ENCODE measurements at regions not wholly inside any gene's neighbourhood (a gene's known extent, or its start where the extent isn't known, plus 50 kb on each side); places are given as distances from the start of the nearest gene placed in this dataset.

DNA sequence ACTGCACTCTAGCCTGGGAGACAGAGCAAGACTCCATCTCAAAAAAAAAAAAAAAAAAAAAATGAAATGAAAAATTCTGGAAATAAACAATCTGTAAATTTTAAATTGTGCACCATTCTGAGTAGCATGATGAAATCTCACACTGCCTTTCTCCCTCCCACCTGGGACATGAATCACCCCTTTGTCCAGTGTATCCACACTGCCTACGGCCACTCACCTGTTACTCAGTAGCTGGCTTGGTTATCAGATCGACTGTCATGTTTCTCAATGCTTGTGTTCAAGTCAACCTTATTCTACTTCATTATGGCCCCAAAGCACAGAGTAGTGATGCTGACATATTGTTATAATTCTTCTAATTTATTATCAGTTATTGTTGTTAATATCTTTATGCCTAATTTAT is 58.7 kb upstream of the MTHFD1L start:
- no peaks in the 10 kb centered on the region for H3K27me3 ChIP-seq
- H2AFZ ChIP-seq = no peak overlapping the region
- DNase-seq (ENCODE audit: low spot score) = no peak
- TF ChIP-seq, protein P1, sequence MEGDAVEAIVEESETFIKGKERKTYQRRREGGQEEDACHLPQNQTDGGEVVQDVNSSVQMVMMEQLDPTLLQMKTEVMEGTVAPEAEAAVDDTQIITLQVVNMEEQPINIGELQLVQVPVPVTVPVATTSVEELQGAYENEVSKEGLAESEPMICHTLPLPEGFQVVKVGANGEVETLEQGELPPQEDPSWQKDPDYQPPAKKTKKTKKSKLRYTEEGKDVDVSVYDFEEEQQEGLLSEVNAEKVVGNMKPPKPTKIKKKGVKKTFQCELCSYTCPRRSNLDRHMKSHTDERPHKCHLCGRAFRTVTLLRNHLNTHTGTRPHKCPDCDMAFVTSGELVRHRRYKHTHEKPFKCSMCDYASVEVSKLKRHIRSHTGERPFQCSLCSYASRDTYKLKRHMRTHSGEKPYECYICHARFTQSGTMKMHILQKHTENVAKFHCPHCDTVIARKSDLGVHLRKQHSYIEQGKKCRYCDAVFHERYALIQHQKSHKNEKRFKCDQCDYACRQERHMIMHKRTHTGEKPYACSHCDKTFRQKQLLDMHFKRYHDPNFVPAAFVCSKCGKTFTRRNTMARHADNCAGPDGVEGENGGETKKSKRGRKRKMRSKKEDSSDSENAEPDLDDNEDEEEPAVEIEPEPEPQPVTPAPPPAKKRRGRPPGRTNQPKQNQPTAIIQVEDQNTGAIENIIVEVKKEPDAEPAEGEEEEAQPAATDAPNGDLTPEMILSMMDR (IDR thresholded peaks at IDR 0.05; ENCODE audit: poor library complexity) = no peak
- no peak for TF ChIP-seq EZH2phosphoT487 (IDR thresholded peaks at IDR 0.05; ENCODE audit: low read depth, severe bottlenecking, unreplicated experiment)
- no peak for TF ChIP-seq EZH2 (IDR thresholded peaks at IDR 0.05; ENCODE audit: borderline replicate concordance)
- WGBS (ENCODE audit: low lambda C conversion rate, missing lambda C conversion rate) = 81% methylated on average over 2 of the region's 2 CpGs
- no peaks in the 10 kb centered on the region for H3K9me2 ChIP-seq (replicated peaks; ENCODE audit: insufficient read depth)
- no peak overlapping the region for H3K4me2 ChIP-seq
- H3K27ac ChIP-seq = no peak overlapping the region
- H3K4me1 ChIP-seq (ENCODE audit: insufficient read depth) = no peaks in the 10 kb centered on the region
- no peaks in the 10 kb centered on the region for H3K36me3 ChIP-seq (replicated peaks; ENCODE audit: insufficient read depth, low read depth)
- H3K79me2 ChIP-seq = no peaks in the 10 kb centered on the region
- H3K4me3 ChIP-seq = no peak overlapping the region
- H3K9me3 ChIP-seq (ENCODE audit: low read depth) = no peaks in the 10 kb centered on the region
- no peaks in the 10 kb centered on the region for H4K20me1 ChIP-seq (ENCODE audit: insufficient read depth, poor library complexity, severe bottlenecking)

DNA sequence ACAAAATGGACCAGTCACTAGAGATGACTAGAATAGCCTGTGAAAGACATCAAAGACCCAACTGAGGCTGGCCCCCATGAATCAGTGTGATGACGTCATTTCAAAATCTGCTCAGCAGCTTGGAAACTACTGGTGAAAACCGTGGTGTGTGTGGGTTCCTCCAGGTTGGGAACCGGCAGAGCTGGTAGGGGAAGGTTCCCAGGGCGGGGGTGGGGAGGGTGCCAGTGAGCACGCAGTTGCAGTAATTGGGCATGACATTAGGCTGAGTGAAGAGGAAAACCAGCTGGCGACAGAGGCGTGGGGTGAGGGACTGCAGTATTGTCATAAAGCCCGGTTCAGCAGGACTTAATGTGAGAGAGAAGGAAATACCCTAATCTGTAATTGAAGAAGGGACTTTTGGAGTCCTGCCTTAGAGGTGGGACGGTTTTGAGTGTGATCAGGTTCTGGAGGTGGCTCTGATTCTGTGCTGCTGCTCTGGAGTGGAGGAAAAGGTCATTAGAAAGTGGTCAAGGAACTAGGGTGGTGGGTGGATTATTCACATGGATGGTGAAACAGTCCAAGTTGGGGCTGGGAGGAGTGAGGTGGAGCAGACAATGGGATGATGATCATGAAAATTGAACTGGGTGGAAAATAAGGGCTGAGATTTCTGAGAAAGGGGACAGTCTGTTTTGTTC is 52.0 kb upstream of the MTHFD1L start:
- Histone ChIP-seq H3K27me3 (no peaks in the 10 kb centered on the region), H3K4me1 (ENCODE audit: insufficient read depth) (peaks cover 4% of the 10 kb centered on the region), H3K27ac (peak overlapping the region; percentile 49), H4K20me1 (ENCODE audit: insufficient read depth, poor library complexity, severe bottlenecking) (no peaks in the 10 kb centered on the region), H3K36me3 (replicated peaks; ENCODE audit: insufficient read depth, low read depth) (no peaks in the 10 kb centered on the region), H2AFZ (no peak overlapping the region), H3K9me2 (replicated peaks; ENCODE audit: insufficient read depth) (no peaks in the 10 kb centered on the region), H3K9me3 (ENCODE audit: low read depth) (no peaks in the 10 kb centered on the region), H3K4me3 (no peak overlapping the region), H3K79me2 (no peaks in the 10 kb centered on the region), H3K4me2 (no peak overlapping the region)
- TF ChIP-seq EZH2phosphoT487 (IDR thresholded peaks at IDR 0.05; ENCODE audit: low read depth, severe bottlenecking, unreplicated experiment) = no peak
- no peak for TF ChIP-seq EZH2 (IDR thresholded peaks at IDR 0.05; ENCODE audit: borderline replicate concordance)
- TF ChIP-seq, protein P1 (IDR thresholded peaks at IDR 0.05; ENCODE audit: poor library complexity) = no peak
- 66% methylated on average over 9 of the region's 9 CpGs for WGBS (ENCODE audit: low lambda C conversion rate, missing lambda C conversion rate)
- DNase-seq (ENCODE audit: low spot score) = peak; percentile 16

DNA sequence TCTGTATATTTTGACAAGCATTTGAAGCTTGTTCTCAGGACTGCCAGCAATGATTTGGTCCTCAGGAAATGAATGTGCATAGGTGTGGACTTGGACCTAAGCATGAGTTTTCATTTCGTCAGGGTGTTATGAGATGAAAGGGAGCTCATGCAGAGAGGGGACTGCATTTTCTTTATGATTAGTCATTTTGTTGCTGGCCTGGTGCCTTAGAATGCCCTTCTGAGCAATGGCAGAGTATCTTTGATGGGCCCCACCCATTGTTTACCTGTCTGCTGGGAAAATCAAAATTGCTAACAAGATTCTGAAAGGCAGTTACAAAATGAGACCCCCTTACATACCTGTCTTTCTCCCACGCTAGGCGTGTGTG is 51.5 kb upstream of the MTHFD1L start:
- H3K9me3 ChIP-seq (ENCODE audit: low read depth) = no peaks in the 10 kb centered on the region
- 78% methylated on average over 3 of the region's 3 CpGs for WGBS (ENCODE audit: low lambda C conversion rate, missing lambda C conversion rate)
- no peaks in the 10 kb centered on the region for H4K20me1 ChIP-seq (ENCODE audit: insufficient read depth, poor library complexity, severe bottlenecking)
- H3K27me3 ChIP-seq = no peaks in the 10 kb centered on the region
- H3K4me3 ChIP-seq = no peak overlapping the region
- DNase-seq (ENCODE audit: low spot score) = peak; percentile 13
- TF ChIP-seq EZH2phosphoT487 (IDR thresholded peaks at IDR 0.05; ENCODE audit: low read depth, severe bottlenecking, unreplicated experiment) = no peak
- TF ChIP-seq, protein P1 (IDR thresholded peaks at IDR 0.05; ENCODE audit: poor library complexity) = no peak
- no peak for TF ChIP-seq EZH2 (IDR thresholded peaks at IDR 0.05; ENCODE audit: borderline replicate concordance)
- H3K27ac ChIP-seq = no peak overlapping the region
- H3K4me1 ChIP-seq (ENCODE audit: insufficient read depth) = peaks cover 4% of the 10 kb centered on the region
- no peaks in the 10 kb centered on the region for H3K79me2 ChIP-seq
- no peaks in the 10 kb centered on the region for H3K36me3 ChIP-seq (replicated peaks; ENCODE audit: insufficient read depth, low read depth)
- H2AFZ ChIP-seq = no peak overlapping the region
- no peak overlapping the region for H3K4me2 ChIP-seq
- H3K9me2 ChIP-seq (replicated peaks; ENCODE audit: insufficient read depth) = no peaks in the 10 kb centered on the region

Data from hepatocyte (in vitro differentiated cells).